Endothelial cell (in vitro differentiated cells): ENCODE measurements at regions not wholly inside any gene's neighbourhood (a gene's known extent, or its start where the extent isn't known, plus 50 kb on each side); places are given as distances from the start of the nearest gene placed in this dataset.

ENCODE experiments used
- DNase-seq: peaks from one replicate; pipeline ENCODE4 v3.0.0; 2021; ENCODE audit warnings: low spot score
- H3K27ac Mint-ChIP-seq: one replicate; pipeline ENCODE4 v1.8.0; 2021; ENCODE audit warnings: mixed read lengths, inconsistent platforms; ENCODE audit not compliant: unreplicated experiment
- H3K27me3 Mint-ChIP-seq: one replicate; pipeline ENCODE4 v1.8.0; 2021; ENCODE audit warnings: mild to moderate bottlenecking, moderate library complexity, mixed read lengths, inconsistent platforms; ENCODE audit not compliant: unreplicated experiment
- H3K36me3 Mint-ChIP-seq: one replicate; pipeline ENCODE4 v1.8.0; 2021; ENCODE audit warnings: mild to moderate bottlenecking, low read depth, mixed read lengths, inconsistent platforms; ENCODE audit not compliant: unreplicated experiment
- H3K4me1 Mint-ChIP-seq: one replicate; pipeline ENCODE4 v1.8.0; 2021; ENCODE audit warnings: mild to moderate bottlenecking, mixed read lengths, inconsistent platforms; ENCODE audit not compliant: unreplicated experiment
- H3K4me3 Mint-ChIP-seq: one replicate; pipeline ENCODE4 v1.8.0; 2021; ENCODE audit warnings: mild to moderate bottlenecking, mixed read lengths, inconsistent platforms; ENCODE audit not compliant: unreplicated experiment
- H3K9me3 Mint-ChIP-seq: one replicate; pipeline ENCODE4 v1.8.0; 2021; ENCODE audit warnings: mixed read lengths, inconsistent platforms; ENCODE audit not compliant: unreplicated experiment
- TF ChIP-seq, protein P1 (sequence below): fragments of 200-600 bp; sonication (generic); IDR thresholded peaks from one replicate; pipeline ENCODE4 v1.5.0; 2021; ENCODE audit warnings: antibody characterized with exemption; ENCODE audit not compliant: unreplicated experiment

DNA sequence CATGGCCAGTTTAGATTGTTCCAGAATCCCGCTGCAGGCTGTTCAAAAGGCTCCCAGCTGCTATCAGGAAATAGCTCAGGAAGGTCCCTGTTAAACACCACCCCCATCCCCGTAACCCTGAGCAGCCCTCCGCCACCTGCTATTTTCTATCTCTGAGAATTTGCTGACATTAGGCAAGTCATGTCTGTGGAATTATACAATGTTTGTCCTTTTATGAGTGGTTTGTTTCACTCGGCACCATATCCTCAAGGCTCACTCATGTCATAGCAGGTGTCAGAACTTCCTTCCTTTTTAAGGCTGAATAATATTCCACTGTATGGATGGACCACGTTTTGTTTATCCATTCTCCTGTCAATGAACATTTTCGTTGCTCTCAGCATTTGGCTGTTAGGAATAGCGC, 164.3 kb upstream of the FOXF1 start:
- DNase-seq: no peak
- Mint-ChIP-seq H3K9me3 (no peaks in the 10 kb centered on the region), H3K4me1 (peaks cover 43% of the 10 kb centered on the region), H3K4me3 (no peak overlapping the region), H3K27me3 (peaks cover 7% of the 10 kb centered on the region), H3K27ac (no peak overlapping the region), H3K36me3 (no peaks in the 10 kb centered on the region)
- TF ChIP-seq, protein P1, sequence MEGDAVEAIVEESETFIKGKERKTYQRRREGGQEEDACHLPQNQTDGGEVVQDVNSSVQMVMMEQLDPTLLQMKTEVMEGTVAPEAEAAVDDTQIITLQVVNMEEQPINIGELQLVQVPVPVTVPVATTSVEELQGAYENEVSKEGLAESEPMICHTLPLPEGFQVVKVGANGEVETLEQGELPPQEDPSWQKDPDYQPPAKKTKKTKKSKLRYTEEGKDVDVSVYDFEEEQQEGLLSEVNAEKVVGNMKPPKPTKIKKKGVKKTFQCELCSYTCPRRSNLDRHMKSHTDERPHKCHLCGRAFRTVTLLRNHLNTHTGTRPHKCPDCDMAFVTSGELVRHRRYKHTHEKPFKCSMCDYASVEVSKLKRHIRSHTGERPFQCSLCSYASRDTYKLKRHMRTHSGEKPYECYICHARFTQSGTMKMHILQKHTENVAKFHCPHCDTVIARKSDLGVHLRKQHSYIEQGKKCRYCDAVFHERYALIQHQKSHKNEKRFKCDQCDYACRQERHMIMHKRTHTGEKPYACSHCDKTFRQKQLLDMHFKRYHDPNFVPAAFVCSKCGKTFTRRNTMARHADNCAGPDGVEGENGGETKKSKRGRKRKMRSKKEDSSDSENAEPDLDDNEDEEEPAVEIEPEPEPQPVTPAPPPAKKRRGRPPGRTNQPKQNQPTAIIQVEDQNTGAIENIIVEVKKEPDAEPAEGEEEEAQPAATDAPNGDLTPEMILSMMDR: no peak

- peaks cover 10% of the 10 kb centered on the region for H3K27me3 Mint-ChIP-seq
- no peaks in the 10 kb centered on the region for H3K36me3 Mint-ChIP-seq
- no peak overlapping the region for H3K4me3 Mint-ChIP-seq
- TF ChIP-seq, protein P1: no peak
- H3K27ac Mint-ChIP-seq: no peak overlapping the region
- no peaks in the 10 kb centered on the region for H3K9me3 Mint-ChIP-seq
- H3K4me1 Mint-ChIP-seq: peaks cover 47% of the 10 kb centered on the region
- no peak for DNase-seq
Observed at GRCh38 chr16:86347090-86347489, 163.2 kb upstream of the FOXF1 start.

- Mint-ChIP-seq H3K4me1 (peaks cover 47% of the 10 kb centered on the region), H3K9me3 (no peaks in the 10 kb centered on the region), H3K27ac (no peak overlapping the region), H3K27me3 (peaks cover 10% of the 10 kb centered on the region), H3K36me3 (no peaks in the 10 kb centered on the region), H3K4me3 (no peak overlapping the region)
- DNase-seq: no peak
- TF ChIP-seq, protein P1: no peak
Observed at GRCh38 chr16:86347916-86348555, 162.3 kb upstream of the FOXF1 start.

DNA sequence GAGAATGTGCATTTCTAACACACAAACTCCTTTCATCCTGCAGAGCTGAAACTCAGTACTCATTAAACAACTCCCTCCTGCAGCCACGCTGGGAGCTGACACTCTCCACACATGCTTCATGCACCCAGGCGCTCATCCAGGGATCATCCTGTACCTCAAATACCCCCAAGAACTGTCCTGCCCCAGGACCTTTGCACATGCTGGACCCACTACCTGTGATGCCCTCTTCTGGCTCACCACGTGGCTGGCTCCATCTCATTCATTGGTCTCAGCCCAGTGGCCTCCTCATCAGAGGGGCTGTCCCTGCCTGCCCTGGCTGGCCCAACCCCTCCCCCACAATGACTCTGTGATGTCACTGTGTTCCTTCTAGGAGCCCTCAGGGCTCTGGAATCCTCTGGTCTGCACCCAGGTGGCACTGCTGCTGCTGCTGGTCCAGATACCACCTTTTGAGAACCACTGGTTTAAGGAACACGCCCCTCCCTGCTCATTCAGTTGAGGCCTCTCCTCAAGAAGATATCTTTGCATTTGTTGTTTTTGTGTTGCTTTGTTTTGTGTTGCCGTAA, 160.9 kb upstream of the FOXF1 start:
- H3K27ac Mint-ChIP-seq: no peak overlapping the region
- peaks cover 38% of the 10 kb centered on the region for H3K4me1 Mint-ChIP-seq
- no peaks in the 10 kb centered on the region for H3K9me3 Mint-ChIP-seq
- H3K27me3 Mint-ChIP-seq: peaks cover 10% of the 10 kb centered on the region
- H3K36me3 Mint-ChIP-seq: no peaks in the 10 kb centered on the region
- DNase-seq: no peak
- H3K4me3 Mint-ChIP-seq: no peak overlapping the region
- TF ChIP-seq, protein P1: no peak

DNA sequence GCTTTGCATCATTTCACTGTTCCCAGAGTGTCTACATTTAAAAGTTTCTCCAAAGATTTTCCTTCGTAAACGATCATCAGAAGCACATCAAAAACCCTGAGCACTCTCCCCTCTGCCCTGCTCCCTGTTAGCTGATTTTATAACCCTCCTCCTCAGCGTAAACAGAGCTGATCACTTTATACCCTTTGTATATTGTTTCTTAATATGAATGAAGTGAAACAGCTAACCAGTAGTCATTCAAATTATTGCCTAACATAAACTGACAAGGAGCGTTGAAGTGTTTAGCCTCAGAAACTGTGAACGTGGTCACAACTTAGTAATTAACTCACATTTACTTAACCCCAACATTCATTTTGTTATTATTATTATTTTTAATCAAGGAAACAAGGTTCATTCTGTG, 160.0 kb upstream of the FOXF1 start:
- DNase-seq: no peak
- Mint-ChIP-seq H3K27me3 (peaks cover 8% of the 10 kb centered on the region), H3K36me3 (peaks cover 2% of the 10 kb centered on the region), H3K9me3 (no peaks in the 10 kb centered on the region), H3K4me1 (peaks cover 32% of the 10 kb centered on the region), H3K4me3 (no peak overlapping the region), H3K27ac (no peak overlapping the region)
- TF ChIP-seq, protein P1: no peak
